ENCODE measurements at regions not wholly inside any gene's neighbourhood (a gene's known extent, or its start where the extent isn't known, plus 50 kb on each side); places are given as distances from the start of the nearest gene placed in this dataset.

GRCh38 chr6:11437824-11438459 lies 99.6 kb upstream of the TMEM170B start:
- TF ChIP-seq, protein P1, sequence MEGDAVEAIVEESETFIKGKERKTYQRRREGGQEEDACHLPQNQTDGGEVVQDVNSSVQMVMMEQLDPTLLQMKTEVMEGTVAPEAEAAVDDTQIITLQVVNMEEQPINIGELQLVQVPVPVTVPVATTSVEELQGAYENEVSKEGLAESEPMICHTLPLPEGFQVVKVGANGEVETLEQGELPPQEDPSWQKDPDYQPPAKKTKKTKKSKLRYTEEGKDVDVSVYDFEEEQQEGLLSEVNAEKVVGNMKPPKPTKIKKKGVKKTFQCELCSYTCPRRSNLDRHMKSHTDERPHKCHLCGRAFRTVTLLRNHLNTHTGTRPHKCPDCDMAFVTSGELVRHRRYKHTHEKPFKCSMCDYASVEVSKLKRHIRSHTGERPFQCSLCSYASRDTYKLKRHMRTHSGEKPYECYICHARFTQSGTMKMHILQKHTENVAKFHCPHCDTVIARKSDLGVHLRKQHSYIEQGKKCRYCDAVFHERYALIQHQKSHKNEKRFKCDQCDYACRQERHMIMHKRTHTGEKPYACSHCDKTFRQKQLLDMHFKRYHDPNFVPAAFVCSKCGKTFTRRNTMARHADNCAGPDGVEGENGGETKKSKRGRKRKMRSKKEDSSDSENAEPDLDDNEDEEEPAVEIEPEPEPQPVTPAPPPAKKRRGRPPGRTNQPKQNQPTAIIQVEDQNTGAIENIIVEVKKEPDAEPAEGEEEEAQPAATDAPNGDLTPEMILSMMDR (IDR thresholded peaks at IDR 0.05; ENCODE audit: borderline replicate concordance, extremely low read depth, low read length, poor library complexity, severe bottlenecking), result no peak
- TF ChIP-seq EZH2 (IDR thresholded peaks at IDR 0.05; ENCODE audit: borderline replicate concordance, low read depth, low read length, severe bottlenecking), result no peak
